CD4-positive, CD25-positive, alpha-beta regulatory T cell (primary cell): ENCODE measurements at regions not wholly inside any gene's neighbourhood (a gene's known extent, or its start where the extent isn't known, plus 50 kb on each side); places are given as distances from the start of the nearest gene placed in this dataset.

Experiments
- ATAC-seq, 2 donors: fragments of 150-1000 bp; cut with Tn5 transposase; one replicate each; pipeline ENCODE4 v1.10.0; 2021; ENCODE audit warnings: low read depth in 2 of 2, moderate number of reproducible peaks in 2 of 2, moderate library complexity in 1 of 2
- DNase-seq, 3 donors: peaks; one replicate each; pipeline versions ENCODE4 v3.0.0 to v3.0.0-alpha.2; 2012 to 2022; ENCODE audit warnings: mixed read lengths in 1 of 3
- H3K27ac ChIP-seq: one replicate; pipeline ENCODE4 v1.7.0; 2013; ENCODE audit warnings: mild to moderate bottlenecking, low read length; ENCODE audit not compliant: insufficient read depth, poor library complexity, severe bottlenecking
- H3K27me3 ChIP-seq: one replicate; pipeline ENCODE4 v1.7.0; 2013; ENCODE audit warnings: low read length; ENCODE audit not compliant: control insufficient read depth, insufficient read depth
- H3K36me3 ChIP-seq: one replicate; pipeline ENCODE4 v1.7.0; 2013; ENCODE audit warnings: mild to moderate bottlenecking, low read length, moderate library complexity; ENCODE audit not compliant: control insufficient read depth, insufficient read depth
- H3K4me1 ChIP-seq: 2 replicates; pipeline ENCODE4 v1.7.0; 2013; ENCODE audit warnings: mild to moderate bottlenecking, low read length; ENCODE audit not compliant: insufficient read depth, control insufficient read depth, poor library complexity, severe bottlenecking
- H3K4me3 ChIP-seq: one replicate; pipeline ENCODE4 v1.7.0; 2013; ENCODE audit warnings: low read depth, mild to moderate bottlenecking, low read length, moderate library complexity
- H3K9me3 ChIP-seq, 2 experiments: 1 replicate in 1 of 2; 2 replicates in 1 of 2; pipeline ENCODE4 v1.7.0; 2013; ENCODE audit warnings: low read length in 2 of 2, mild to moderate bottlenecking in 1 of 2, moderate library complexity in 1 of 2; ENCODE audit not compliant: control insufficient read depth in 2 of 2
- H3K27ac Mint-ChIP-seq, 3 donors: one replicate each; pipeline ENCODE4 v1.8.0; 2020 to 2022; ENCODE audit warnings: mild to moderate bottlenecking in 3 of 3, mixed read lengths in 3 of 3, moderate library complexity in 2 of 3
- H3K27me3 Mint-ChIP-seq: one replicate; pipeline ENCODE4 v1.8.0; 2022; ENCODE audit warnings: mild to moderate bottlenecking, mixed read lengths
- H3K36me3 Mint-ChIP-seq: one replicate; pipeline ENCODE4 v1.8.0; 2020; ENCODE audit warnings: mixed read lengths
- H3K4me1 Mint-ChIP-seq, 4 donors: one replicate each; pipeline ENCODE4 v1.8.0; 2020 to 2022; ENCODE audit warnings: mixed read lengths in 4 of 4, mild to moderate bottlenecking in 1 of 4
- H3K4me3 Mint-ChIP-seq, 4 donors: one replicate each; pipeline ENCODE4 v1.8.0; 2020 to 2022; ENCODE audit warnings: mild to moderate bottlenecking in 4 of 4, mixed read lengths in 4 of 4, moderate library complexity in 3 of 4
- H3K9me3 Mint-ChIP-seq, 7 donors: one replicate each; pipeline ENCODE4 v1.8.0; 2020 to 2022; ENCODE audit warnings: mixed read lengths in 7 of 7, mild to moderate bottlenecking in 3 of 7, moderate library complexity in 2 of 7

DNA sequence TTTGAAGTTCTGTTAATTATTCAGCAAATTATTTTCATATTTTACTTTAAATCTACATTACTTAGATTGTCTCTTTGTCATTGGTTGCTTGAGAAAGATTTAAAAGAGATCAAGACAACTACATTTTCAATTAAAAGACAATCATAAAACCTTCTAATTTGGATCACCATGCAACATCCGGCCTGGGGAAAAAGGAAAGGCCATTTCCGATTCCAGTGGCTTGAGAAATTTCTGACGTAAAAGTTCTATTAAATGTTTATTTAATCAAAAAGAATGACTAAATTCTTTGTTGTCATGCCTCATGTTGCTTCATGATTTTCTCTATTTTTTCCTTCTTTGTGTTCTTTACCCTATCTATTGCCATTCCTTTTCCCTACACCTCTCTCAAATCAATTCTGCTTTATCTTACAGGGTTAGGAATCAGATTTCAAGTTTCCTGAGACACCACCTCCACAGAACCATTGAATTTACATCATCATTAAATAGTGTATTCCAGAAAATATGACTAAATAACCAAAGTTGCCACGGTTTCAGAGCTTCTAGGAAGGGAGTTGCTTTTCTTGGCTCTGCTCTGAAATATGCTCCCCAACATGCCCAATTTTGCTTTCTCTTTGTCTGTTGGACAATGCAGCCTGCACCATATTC is 124.6 kb upstream of the ACSL4 start:
- Mint-ChIP-seq H3K9me3 (peaks cover 0 to 2% (median 0%) of the 10 kb centered on the region in 7 donors), H3K4me1 (no peaks in the 10 kb centered on the region), H3K27ac (no peak overlapping the region), H3K4me3 (no peak overlapping the region), H3K27me3 (no peaks in the 10 kb centered on the region), H3K36me3 (no peaks in the 10 kb centered on the region)
- ATAC-seq: no peak
- no peak overlapping the region for H3K4me3 ChIP-seq
- H3K27me3 ChIP-seq: no peaks in the 10 kb centered on the region
- H3K36me3 ChIP-seq: no peaks in the 10 kb centered on the region
- no peaks in the 10 kb centered on the region for H3K9me3 ChIP-seq
- H3K4me1 ChIP-seq: no peaks in the 10 kb centered on the region
- H3K27ac ChIP-seq: no peak overlapping the region
- DNase-seq: no peak

DNA sequence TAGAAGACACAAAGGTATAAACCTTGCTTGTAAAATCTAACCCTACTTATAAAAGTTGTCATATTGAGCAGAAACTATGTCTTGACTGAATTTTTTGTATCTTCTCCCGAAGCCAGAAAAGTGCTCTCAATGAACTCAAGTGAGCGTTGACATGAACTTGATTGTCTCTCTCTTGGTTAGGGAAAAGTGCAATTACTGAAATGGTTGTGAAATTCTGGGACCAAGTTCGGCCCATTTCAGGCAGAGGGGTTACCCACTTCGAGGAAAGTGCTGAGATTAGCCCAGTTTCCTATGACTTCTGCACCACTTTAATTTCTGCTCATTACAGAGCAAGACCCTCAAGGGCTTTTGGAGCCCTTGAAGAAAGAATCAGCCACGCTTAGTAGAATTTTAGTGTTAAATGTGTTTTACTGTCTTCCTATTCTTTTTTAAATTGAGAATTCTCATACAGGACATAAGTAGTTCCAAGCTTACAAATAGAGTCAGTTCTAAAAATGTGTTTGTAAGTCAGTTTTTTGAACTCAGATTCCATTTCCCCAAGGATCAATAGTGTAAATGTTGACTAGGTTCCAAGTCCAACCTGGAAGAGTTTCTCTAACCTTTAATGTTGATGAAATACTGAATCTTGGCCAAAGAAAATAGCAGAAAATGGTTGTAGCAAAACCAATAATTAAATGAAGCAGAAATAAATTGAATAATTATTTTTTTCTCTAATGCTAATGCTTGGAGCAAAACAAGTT is 125.7 kb upstream of the ACSL4 start:
- no peak for ATAC-seq
- Histone ChIP-seq H3K4me1 (no peaks in the 10 kb centered on the region), H3K9me3 (no peaks in the 10 kb centered on the region), H3K27ac (no peak overlapping the region), H3K36me3 (no peaks in the 10 kb centered on the region), H3K27me3 (no peaks in the 10 kb centered on the region), H3K4me3 (no peak overlapping the region)
- no peaks in the 10 kb centered on the region for H3K36me3 Mint-ChIP-seq
- no peak overlapping the region for H3K27ac Mint-ChIP-seq
- peaks cover 0 to 2% (median 0%) of the 10 kb centered on the region in 7 donors for H3K9me3 Mint-ChIP-seq
- no peaks in the 10 kb centered on the region for H3K27me3 Mint-ChIP-seq
- no peak overlapping the region for H3K4me3 Mint-ChIP-seq
- no peaks in the 10 kb centered on the region for H3K4me1 Mint-ChIP-seq
- DNase-seq: no peak

DNA sequence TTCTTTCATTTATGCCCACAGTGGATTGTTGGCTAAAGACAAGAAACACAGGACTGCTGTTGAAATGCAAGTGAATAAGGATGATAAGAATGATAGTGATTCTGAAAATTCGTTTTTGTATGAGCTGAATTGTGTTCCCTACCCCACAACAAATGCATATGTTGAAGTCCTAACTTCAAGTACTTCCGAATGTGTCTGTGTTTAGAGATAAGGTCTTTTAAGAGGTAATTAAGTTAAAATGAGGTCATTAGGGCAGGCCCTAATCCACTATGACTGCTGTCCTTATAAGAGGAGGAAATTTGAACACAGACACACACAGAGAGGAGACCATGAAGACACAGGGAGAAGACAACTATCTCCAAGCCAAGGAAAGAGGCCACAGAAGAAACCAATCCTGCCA is 126.6 kb upstream of the ACSL4 start:
- no peaks in the 10 kb centered on the region for H3K27me3 ChIP-seq
- Mint-ChIP-seq H3K27me3 (no peaks in the 10 kb centered on the region), H3K36me3 (no peaks in the 10 kb centered on the region), H3K27ac (no peak overlapping the region), H3K4me1 (no peaks in the 10 kb centered on the region), H3K4me3 (no peak overlapping the region), H3K9me3 (peaks cover 0 to 2% (median 0%) of the 10 kb centered on the region in 7 donors)
- no peaks in the 10 kb centered on the region for H3K4me1 ChIP-seq
- no peak for ATAC-seq
- H3K27ac ChIP-seq: no peak overlapping the region
- DNase-seq: no peak
- H3K4me3 ChIP-seq: no peak overlapping the region
- no peaks in the 10 kb centered on the region for H3K9me3 ChIP-seq
- H3K36me3 ChIP-seq: no peaks in the 10 kb centered on the region

DNA sequence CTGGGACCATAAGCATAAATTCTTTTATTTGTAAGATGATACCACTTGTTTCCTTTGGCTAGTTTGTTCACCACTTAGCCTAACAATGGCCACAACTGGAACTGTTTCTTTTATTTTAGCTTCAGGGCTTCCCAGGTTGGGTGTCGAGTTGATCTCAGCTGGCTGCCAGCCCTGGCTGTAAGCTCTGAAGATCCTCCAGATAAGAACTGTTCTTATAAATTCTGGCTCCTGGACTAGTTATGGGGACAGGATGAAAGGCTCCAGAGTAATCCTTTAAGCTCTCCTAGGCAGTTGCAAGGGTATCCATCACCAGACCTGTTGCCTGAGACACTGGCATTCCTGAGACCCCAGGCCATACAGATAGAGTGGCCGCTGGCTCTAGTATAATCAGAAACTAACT is 129.4 kb upstream of the ACSL4 start:
- no peak overlapping the region for H3K27ac ChIP-seq
- H3K27me3 Mint-ChIP-seq: peaks cover 5% of the 10 kb centered on the region
- DNase-seq: no peak
- H3K4me3 ChIP-seq: no peak overlapping the region
- H3K4me1 Mint-ChIP-seq: no peaks in the 10 kb centered on the region
- H3K27ac Mint-ChIP-seq: no peak overlapping the region
- no peaks in the 10 kb centered on the region for H3K36me3 ChIP-seq
- no peaks in the 10 kb centered on the region for H3K4me1 ChIP-seq
- no peaks in the 10 kb centered on the region for H3K27me3 ChIP-seq
- H3K9me3 Mint-ChIP-seq: no peaks in the 10 kb centered on the region
- no peaks in the 10 kb centered on the region for H3K36me3 Mint-ChIP-seq
- no peak for ATAC-seq
- no peaks in the 10 kb centered on the region for H3K9me3 ChIP-seq
- no peak overlapping the region for H3K4me3 Mint-ChIP-seq

DNA sequence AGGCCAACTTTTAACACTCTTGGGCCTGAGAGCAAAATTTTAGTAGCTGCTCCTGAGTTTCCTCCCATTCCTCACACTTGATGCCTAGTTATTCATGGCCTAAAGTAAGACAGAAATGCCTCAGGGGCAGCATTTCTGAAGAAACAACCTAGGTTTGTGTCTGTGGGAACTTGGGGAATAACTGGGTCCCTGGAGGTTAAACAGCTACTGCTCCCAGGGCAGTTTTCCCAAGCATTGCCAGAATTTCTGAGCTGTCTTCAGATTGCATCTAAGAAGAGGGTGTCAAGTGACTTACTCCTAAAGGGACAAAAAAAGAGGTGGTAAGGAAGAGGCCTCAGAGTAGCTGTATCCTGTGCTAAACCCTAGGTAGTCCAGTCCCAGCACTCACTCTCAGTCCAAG is 130.8 kb upstream of the ACSL4 start:
- no peaks in the 10 kb centered on the region for H3K4me1 Mint-ChIP-seq
- no peaks in the 10 kb centered on the region for H3K36me3 ChIP-seq
- DNase-seq (no peak), ATAC-seq (no peak)
- H3K27ac ChIP-seq: no peak overlapping the region
- H3K4me1 ChIP-seq: no peaks in the 10 kb centered on the region
- H3K27me3 ChIP-seq: no peaks in the 10 kb centered on the region
- H3K27ac Mint-ChIP-seq: no peak overlapping the region
- no peak overlapping the region for H3K4me3 Mint-ChIP-seq
- H3K9me3 Mint-ChIP-seq: no peaks in the 10 kb centered on the region
- peaks cover 5% of the 10 kb centered on the region for H3K27me3 Mint-ChIP-seq
- H3K9me3 ChIP-seq: no peaks in the 10 kb centered on the region
- no peaks in the 10 kb centered on the region for H3K36me3 Mint-ChIP-seq
- no peak overlapping the region for H3K4me3 ChIP-seq

DNA sequence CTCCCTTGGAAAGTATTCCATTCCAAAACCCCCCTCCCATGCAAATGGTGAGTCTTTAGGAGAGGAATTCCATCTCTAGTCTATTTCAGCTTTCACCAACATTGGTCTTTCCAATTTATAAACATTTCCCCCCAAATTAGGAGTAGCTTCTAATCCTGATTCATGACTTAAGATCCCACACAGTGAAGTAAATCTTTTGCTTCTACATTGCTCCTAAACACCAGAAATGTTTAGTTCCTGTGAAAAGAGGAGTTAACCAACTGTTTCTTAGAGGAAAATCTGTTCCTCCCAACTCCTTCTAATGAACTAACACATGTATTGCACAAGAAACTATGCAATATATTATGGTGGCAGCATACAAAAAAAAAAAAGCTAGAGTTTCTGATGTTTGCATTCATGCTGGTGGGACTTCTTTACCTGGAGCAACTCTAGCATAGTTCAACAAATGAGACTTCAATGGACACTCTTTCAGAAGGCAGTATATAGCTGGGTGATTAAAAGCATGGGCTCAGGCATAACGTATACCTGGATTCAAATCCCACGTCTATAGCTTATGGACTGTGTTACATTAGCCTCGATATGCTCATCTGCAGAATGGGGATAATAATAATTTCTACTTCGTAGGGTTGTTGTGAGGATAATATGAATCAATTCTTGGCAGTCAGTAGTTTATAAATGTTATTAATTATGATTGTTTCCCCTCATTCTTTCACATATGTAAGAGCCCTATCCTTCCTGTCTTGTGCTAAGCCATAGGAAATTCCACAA is 131.6 kb upstream of the TMEM164 start:
- H3K4me1 Mint-ChIP-seq: no peaks in the 10 kb centered on the region
- H3K36me3 ChIP-seq: no peaks in the 10 kb centered on the region
- no peak overlapping the region for H3K27ac Mint-ChIP-seq
- ATAC-seq (no peak), DNase-seq (no peak)
- no peaks in the 10 kb centered on the region for H3K36me3 Mint-ChIP-seq
- H3K27ac ChIP-seq: no peak overlapping the region
- H3K9me3 Mint-ChIP-seq: peaks cover 0 to 3% (median 0%) of the 10 kb centered on the region in 7 donors
- H3K4me3 Mint-ChIP-seq: no peak overlapping the region
- peaks cover 10% of the 10 kb centered on the region for H3K27me3 Mint-ChIP-seq
- H3K4me1 ChIP-seq: no peaks in the 10 kb centered on the region
- no peak overlapping the region for H3K4me3 ChIP-seq
- H3K27me3 ChIP-seq: no peaks in the 10 kb centered on the region
- no peaks in the 10 kb centered on the region for H3K9me3 ChIP-seq

DNA sequence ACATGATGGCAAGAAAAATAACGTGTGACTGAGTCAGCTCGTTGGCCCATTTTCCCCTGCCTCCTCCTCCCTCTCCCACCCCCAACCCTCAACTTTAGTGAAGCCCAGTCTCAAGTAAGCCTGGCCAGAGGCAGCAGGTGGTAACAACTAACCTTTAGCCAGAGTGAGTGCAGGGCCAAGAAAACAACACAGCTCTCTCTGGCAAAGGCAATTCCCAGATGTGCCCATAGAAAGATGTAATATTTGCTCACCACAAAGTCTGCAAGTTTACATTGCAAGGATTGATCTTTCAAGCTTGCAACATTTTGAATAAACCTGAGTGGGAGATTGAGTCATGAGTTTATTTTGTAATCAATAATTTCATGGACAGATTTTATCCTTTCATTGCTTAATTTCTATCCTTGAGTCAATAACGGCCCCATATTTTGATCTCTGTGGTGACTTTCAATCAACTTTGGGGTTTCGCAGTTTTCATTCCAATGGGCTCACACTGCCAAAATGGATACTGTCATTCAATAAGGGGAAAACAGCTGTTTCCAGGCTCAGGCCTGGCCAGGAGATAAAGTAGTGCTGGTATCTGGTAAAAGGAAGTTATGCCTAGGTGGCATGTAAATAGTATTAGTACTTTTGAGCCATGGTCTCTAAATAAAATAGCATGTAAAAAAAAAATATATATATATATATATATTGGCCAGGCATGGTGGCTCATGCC is 130.7 kb upstream of the TMEM164 start:
- Histone ChIP-seq H3K27ac (no peak overlapping the region), H3K9me3 (no peaks in the 10 kb centered on the region), H3K4me1 (no peaks in the 10 kb centered on the region), H3K36me3 (no peaks in the 10 kb centered on the region), H3K4me3 (no peak overlapping the region), H3K27me3 (no peaks in the 10 kb centered on the region)
- no peaks in the 10 kb centered on the region for H3K36me3 Mint-ChIP-seq
- no peak for DNase-seq
- no peak overlapping the region for H3K27ac Mint-ChIP-seq
- no peaks in the 10 kb centered on the region for H3K4me1 Mint-ChIP-seq
- no peak overlapping the region for H3K4me3 Mint-ChIP-seq
- H3K27me3 Mint-ChIP-seq: peaks cover 8% of the 10 kb centered on the region
- H3K9me3 Mint-ChIP-seq: peaks cover 0 to 3% (median 0%) of the 10 kb centered on the region in 7 donors
- ATAC-seq: no peak
